Breast epithelium (tissue), 3 donors: ENCODE measurements at regions not wholly inside any gene's neighbourhood (a gene's known extent, or its start where the extent isn't known, plus 50 kb on each side); places are given as distances from the start of the nearest gene placed in this dataset.

Experiments used
- CTCF ChIP-seq, 3 donors: fragments of 450-650 bp; IDR thresholded peaks; one replicate each; pipeline ENCODE4 v1.5.1; 2016 to 2017; ENCODE audit warnings: antibody characterized with exemption in 3 of 3, mild to moderate bottlenecking in 3 of 3, moderate library complexity in 3 of 3
- POLR2A ChIP-seq: fragments of 450-650 bp; IDR thresholded peaks from one replicate; pipeline ENCODE4 v1.6.1; 2016; ENCODE audit warnings: antibody characterized with exemption, mild to moderate bottlenecking, moderate library complexity
- POLR2AphosphoS5 ChIP-seq, 3 donors: sonication (generic); formaldehyde crosslinking; IDR thresholded peaks; one replicate each; pipeline ENCODE4 v1.6.1; 2017; ENCODE audit warnings: antibody characterized with exemption in 3 of 3

GRCh38 chr6:22622813-22623212 is 53.4 kb downstream of the HDGFL1 start:
- TF ChIP-seq CTCF (IDR thresholded peaks at IDR 0.05) (no peak), POLR2A (no peak), POLR2AphosphoS5 (IDR thresholded peaks at IDR 0.05) (no peak)
